CD4-positive, alpha-beta T cell (primary cell): ENCODE measurements at regions not wholly inside any gene's neighbourhood (a gene's known extent, or its start where the extent isn't known, plus 50 kb on each side); places are given as distances from the start of the nearest gene placed in this dataset.

Experiments used
- ATAC-seq: fragments of 200-7000 bp; cut with Tn5 transposase; one replicate; pipeline ENCODE4 v1.10.0; 2022; ENCODE audit warnings: mild to moderate bottlenecking; ENCODE audit not compliant: poor library complexity
- CTCF ChIA-PET: fragments of 350-600 bp; sonication (Branson Sonifier 250); formaldehyde crosslinking; loops from one replicate; lab custom pipeline; 2021; ENCODE audit warnings: antibody characterized with exemption, inconsistent platforms; lab: Charles Lee
- POLR2A ChIA-PET: fragments of 350-600 bp; sonication (Branson Sonifier 250); formaldehyde crosslinking; loops from one replicate; lab custom pipeline; 2021; ENCODE audit warnings: antibody characterized with exemption, inconsistent platforms; lab: Charles Lee
- DNase-seq, 14 experiments: peaks; one replicate each; pipeline ENCODE4 v3.0.0-alpha.2; 2013 to 2020; ENCODE audit warnings: mixed read lengths in 2 of 14
- H3K27ac ChIP-seq, 2 donors: one replicate each; pipeline versions ENCODE4 v1.5.1 to v1.7.0; 2013; ENCODE audit warnings: low read length in 2 of 2, low read depth in 1 of 2, mild to moderate bottlenecking in 1 of 2
- H3K27me3 ChIP-seq, 2 experiments: 1 replicate in 1 of 2; 2 replicates in 1 of 2; pipeline versions ENCODE4 v1.6.1 to v1.7.0; 2013; ENCODE audit warnings: low read length in 2 of 2, control low read depth in 1 of 2, mild to moderate bottlenecking in 1 of 2, moderate library complexity in 1 of 2; ENCODE audit not compliant: insufficient read depth in 2 of 2, control insufficient read depth in 1 of 2
- H3K36me3 ChIP-seq: one replicate; pipeline ENCODE4 v1.6.1; 2013; ENCODE audit warnings: low read length, control low read depth; ENCODE audit not compliant: insufficient read depth
- H3K4me1 ChIP-seq: one replicate; pipeline ENCODE4 v1.6.1; 2013; ENCODE audit warnings: low read length, control low read depth; ENCODE audit not compliant: insufficient read depth
- H3K4me3 ChIP-seq: one replicate; pipeline ENCODE4 v1.5.1; 2013; ENCODE audit warnings: mild to moderate bottlenecking, low read length, moderate library complexity
- H3K9me3 ChIP-seq, 2 experiments: 1 replicate in 1 of 2; 2 replicates in 1 of 2; pipeline versions ENCODE4 v1.6.1 to v1.7.0; 2013; ENCODE audit warnings: low read length in 2 of 2, mild to moderate bottlenecking in 2 of 2, control low read depth in 1 of 2, moderate library complexity in 1 of 2; ENCODE audit not compliant: control insufficient read depth in 1 of 2, insufficient read depth in 1 of 2
- H3K27ac Mint-ChIP-seq: one replicate; pipeline ENCODE4 v1.8.0; 2020; ENCODE audit warnings: mixed read lengths
- H3K27me3 Mint-ChIP-seq: one replicate; pipeline ENCODE4 v1.8.0; 2021; ENCODE audit warnings: mixed read lengths
- H3K36me3 Mint-ChIP-seq: one replicate; pipeline ENCODE4 v1.8.0; 2021; ENCODE audit warnings: low read depth, mixed read lengths
- H3K4me1 Mint-ChIP-seq: one replicate; pipeline ENCODE4 v1.8.0; 2021; ENCODE audit warnings: low read depth, mixed read lengths
- H3K4me3 Mint-ChIP-seq: one replicate; pipeline ENCODE4 v1.8.0; 2020; ENCODE audit warnings: mild to moderate bottlenecking, mixed read lengths
- H3K9me3 Mint-ChIP-seq: one replicate; pipeline ENCODE4 v1.8.0; 2020; ENCODE audit warnings: mixed read lengths
- CTCF ChIP-seq: fragments of 200-600 bp; IDR thresholded peaks from one replicate; pipeline ENCODE4 v1.8.0; 2022; ENCODE audit warnings: antibody characterized with exemption, mild to moderate bottlenecking
- intact Hi-C, 2 experiments: fragments of 100-400 bp; cut with DNase I in 1 of 2; cut with micrococcal nuclease in 1 of 2; formaldehyde crosslinking; loops; one replicate each; pipeline versions ENCODE4 v1.15.1 to v1.9.0; 2023 to 2025; cut with DNase I, micrococcal nuclease

GRCh38 chr16:87117936-87118335 is 199.3 kb downstream of the C16orf95 start:
- Mint-ChIP-seq H3K27me3 (peaks cover 42% of the 10 kb centered on the region), H3K4me3 (no peak overlapping the region)
- POLR2A ChIA-PET: no interaction called here

GRCh38 chr16:87119168-87119567 is 198.0 kb downstream of the C16orf95 start:
- Histone ChIP-seq H3K27ac (no peak overlapping the region), H3K4me3 (no peak overlapping the region), H3K9me3 (peaks cover 0 to 12% of the 10 kb centered on the region in 2 experiments), H3K4me1 (no peaks in the 10 kb centered on the region), H3K27me3 (peaks cover 0 to 11% of the 10 kb centered on the region in 2 experiments), H3K36me3 (no peaks in the 10 kb centered on the region)
- ATAC-seq (no peak), DNase-seq (no peak)
- H3K4me1 Mint-ChIP-seq: no peaks in the 10 kb centered on the region
- POLR2A ChIA-PET: no interaction called here
- no peak overlapping the region for H3K4me3 Mint-ChIP-seq
- CTCF ChIA-PET: no interaction called here
- no peak for TF ChIP-seq CTCF
- no peaks in the 10 kb centered on the region for H3K36me3 Mint-ChIP-seq
- H3K27me3 Mint-ChIP-seq: peaks cover 42% of the 10 kb centered on the region
- intact Hi-C loops: no loop called here
- no peak overlapping the region for H3K27ac Mint-ChIP-seq
- no peaks in the 10 kb centered on the region for H3K9me3 Mint-ChIP-seq

More at GRCh38 chr16:87117936-87118335, 199.3 kb downstream of the C16orf95 start:
- Histone ChIP-seq H3K27ac (no peak overlapping the region), H3K4me3 (no peak overlapping the region), H3K27me3 (peaks cover 0 to 11% of the 10 kb centered on the region in 2 experiments), H3K9me3 (no peaks in the 10 kb centered on the region), H3K4me1 (no peaks in the 10 kb centered on the region), H3K36me3 (no peaks in the 10 kb centered on the region)
- intact Hi-C loops: no loop called here
- no peak for ATAC-seq
- CTCF ChIA-PET: no interaction called here
- Mint-ChIP-seq H3K27ac (no peak overlapping the region), H3K4me1 (no peaks in the 10 kb centered on the region), H3K9me3 (no peaks in the 10 kb centered on the region), H3K36me3 (no peaks in the 10 kb centered on the region)
- TF ChIP-seq CTCF: no peak
- DNase-seq: no peak

- H3K9me3 ChIP-seq: peaks cover 0 to 13% of the 10 kb centered on the region in 2 experiments
- H3K4me1 ChIP-seq: no peaks in the 10 kb centered on the region
- H3K36me3 ChIP-seq: no peaks in the 10 kb centered on the region
- peaks cover 42% of the 10 kb centered on the region for H3K27me3 Mint-ChIP-seq
- DNase-seq (no peak), ATAC-seq (no peak)
- ChIA-PET CTCF (no interaction called here), POLR2A (no interaction called here)
- no peak overlapping the region for H3K4me3 Mint-ChIP-seq
- H3K27ac ChIP-seq: no peak overlapping the region
- H3K36me3 Mint-ChIP-seq: no peaks in the 10 kb centered on the region
- no peaks in the 10 kb centered on the region for H3K4me1 Mint-ChIP-seq
- no peak overlapping the region for H3K4me3 ChIP-seq
- intact Hi-C loops: no loop called here
- H3K27me3 ChIP-seq: peaks cover 0 to 11% of the 10 kb centered on the region in 2 experiments
- H3K27ac Mint-ChIP-seq: no peak overlapping the region
- no peaks in the 10 kb centered on the region for H3K9me3 Mint-ChIP-seq
- no peak for TF ChIP-seq CTCF
Measured at GRCh38 chr16:87119748-87120147, 197.4 kb downstream of the C16orf95 start.
